NCI-H1105 treated with DMSO at 0.1 percent for 48 hours (cell line): ENCODE measurements at regions not wholly inside any gene's neighbourhood (a gene's known extent, or its start where the extent isn't known, plus 50 kb on each side); places are given as distances from the start of the nearest gene placed in this dataset.

Experiments
- DNase-seq: peaks from one replicate; lab custom pipeline; 2025; lab: John Stamatoyannopoulos, UW

- no peak for DNase-seq
Measured at GRCh38 chr1:168631671-168632400, 55.4 kb downstream of the XCL1 start.

GRCh38 chr1:168634951-168635532, 58.6 kb downstream of the XCL1 start:
- DNase-seq, result no peak

- DNase-seq, result peak; percentile 9
Measured at GRCh38 chr1:168636200-168636599, 59.8 kb downstream of the XCL1 start.

- no peak for DNase-seq
Measured at GRCh38 chr1:168636642-168637111, 60.3 kb downstream of the XCL1 start.

GRCh38 chr1:168637350-168637991, 61.1 kb downstream of the XCL1 start:
- DNase-seq, result peak; percentile 58

GRCh38 chr1:168638884-168639283, 62.5 kb downstream of the XCL1 start:
- no peak for DNase-seq

- no peak for DNase-seq
Measured at GRCh38 chr1:168640182-168640581, 63.8 kb downstream of the XCL1 start.

- DNase-seq, result no peak
Measured at GRCh38 chr1:168640836-168641235, 64.4 kb downstream of the XCL1 start.

- DNase-seq, result no peak
Measured at GRCh38 chr1:168643152-168643551, 66.7 kb downstream of the XCL1 start.
